Astrocyte (in vitro differentiated cells and primary cell): ENCODE measurements at regions not wholly inside any gene's neighbourhood (a gene's known extent, or its start where the extent isn't known, plus 50 kb on each side); places are given as distances from the start of the nearest gene placed in this dataset.

Source experiments
- DNase-seq: peaks from one replicate; pipeline ENCODE4 v3.0.0-alpha.2; 2010; ENCODE audit warnings: low read depth
- FAIRE-seq: peaks from 2 replicates; lab custom pipeline; 2011; peaks lifted over from hg19 to GRCh38; lab: Jason Lieb, UNC
- H2AFZ ChIP-seq: 2 replicates; pipeline ENCODE4 v1.6.0; 2012; ENCODE audit warnings: low read depth, low read length, inconsistent platforms
- H3K27ac ChIP-seq: 2 replicates; pipeline ENCODE4 v1.5.1; 2011; ENCODE audit warnings: low read depth, low read length, inconsistent platforms
- H3K27me3 ChIP-seq: 2 replicates; pipeline ENCODE4 v1.6.0; 2011; ENCODE audit warnings: low read length, inconsistent platforms; ENCODE audit not compliant: insufficient read depth
- H3K36me3 ChIP-seq: 2 replicates; pipeline ENCODE4 v1.5.1; 2011; ENCODE audit warnings: low read length, inconsistent platforms; ENCODE audit not compliant: insufficient read depth
- H3K4me1 ChIP-seq: 2 replicates; pipeline ENCODE4 v1.5.1; 2011; ENCODE audit warnings: low read length, inconsistent platforms; ENCODE audit not compliant: insufficient read depth
- H3K4me2 ChIP-seq: 2 replicates; pipeline ENCODE4 v1.6.0; 2012; ENCODE audit warnings: low read length, inconsistent platforms
- H3K4me3 ChIP-seq: 2 replicates; pipeline ENCODE4 v1.5.1; 2011; ENCODE audit warnings: low read depth, mild to moderate bottlenecking, low read length, inconsistent platforms; ENCODE audit not compliant: insufficient read depth
- H3K79me2 ChIP-seq: 2 replicates; pipeline ENCODE4 v1.6.0; 2012; ENCODE audit warnings: mild to moderate bottlenecking, low read length, inconsistent platforms; ENCODE audit not compliant: insufficient read depth
- H3K9ac ChIP-seq: 2 replicates; pipeline ENCODE4 v1.6.0; 2012; ENCODE audit warnings: mild to moderate bottlenecking, low read length, inconsistent platforms
- H3K9me3 ChIP-seq: 2 replicates; pipeline ENCODE4 v1.5.1; 2012; ENCODE audit warnings: low read depth, mild to moderate bottlenecking, low read length, inconsistent platforms; ENCODE audit not compliant: insufficient read depth
- H4K20me1 ChIP-seq: 2 replicates; pipeline ENCODE4 v1.6.0; 2012; ENCODE audit warnings: low read length, inconsistent platforms; ENCODE audit not compliant: insufficient read depth
- H3K27ac Mint-ChIP-seq: one replicate; pipeline ENCODE4 v1.8.0; 2021; ENCODE audit warnings: mild to moderate bottlenecking, mixed read lengths; ENCODE audit not compliant: unreplicated experiment
- H3K27me3 Mint-ChIP-seq: one replicate; pipeline ENCODE4 v1.8.0; 2021; ENCODE audit warnings: low read depth, mixed read lengths; ENCODE audit not compliant: unreplicated experiment
- H3K36me3 Mint-ChIP-seq: one replicate; pipeline ENCODE4 v1.8.0; 2021; ENCODE audit warnings: low read depth, mixed read lengths; ENCODE audit not compliant: unreplicated experiment
- H3K4me1 Mint-ChIP-seq: one replicate; pipeline ENCODE4 v1.8.0; 2021; ENCODE audit warnings: low read depth, mixed read lengths; ENCODE audit not compliant: unreplicated experiment
- H3K4me3 Mint-ChIP-seq: one replicate; pipeline ENCODE4 v1.8.0; 2021; ENCODE audit warnings: mild to moderate bottlenecking, moderate library complexity, mixed read lengths; ENCODE audit not compliant: unreplicated experiment
- H3K9me3 Mint-ChIP-seq: one replicate; pipeline ENCODE4 v1.8.0; 2021; ENCODE audit warnings: mild to moderate bottlenecking, mixed read lengths; ENCODE audit not compliant: unreplicated experiment
- CTCF ChIP-seq: IDR thresholded peaks from 2 replicates; pipeline ENCODE4 v1.5.1; 2011; ENCODE audit warnings: low read depth, mild to moderate bottlenecking, inconsistent platforms, low read length, moderate library complexity; ENCODE audit not compliant: insufficient read depth
- EZH2 ChIP-seq: IDR thresholded peaks from 2 replicates; pipeline ENCODE4 v1.6.1; 2012; ENCODE audit warnings: mild to moderate bottlenecking, low read length, inconsistent platforms; ENCODE audit not compliant: insufficient read depth

DNA sequence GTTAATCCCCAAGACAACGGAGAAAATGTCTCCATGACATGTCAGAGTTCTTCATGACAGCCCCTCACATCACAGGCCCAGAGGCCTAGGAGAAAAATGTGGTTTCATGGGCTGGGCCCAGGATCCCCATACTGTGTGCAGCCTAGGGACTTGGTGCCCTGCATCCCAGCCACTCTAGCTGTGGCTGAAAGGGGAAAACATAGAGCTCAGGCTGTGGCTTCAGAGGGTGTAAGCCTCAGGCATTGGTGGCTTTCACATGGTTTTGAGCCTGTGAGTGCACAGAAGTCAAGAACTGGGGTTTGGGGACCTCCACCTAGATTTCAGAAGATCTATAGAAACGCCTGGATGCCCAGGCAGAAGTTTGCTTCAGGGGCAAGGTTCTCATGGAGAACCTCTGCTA, 122.8 kb downstream of the FHL5 start:
- Mint-ChIP-seq H3K27ac (no peak overlapping the region), H3K9me3 (peaks cover 7% of the 10 kb centered on the region), H3K36me3 (no peaks in the 10 kb centered on the region), H3K27me3 (no peaks in the 10 kb centered on the region), H3K4me3 (no peak overlapping the region), H3K4me1 (no peaks in the 10 kb centered on the region)
- FAIRE-seq (no peak), DNase-seq (no peak)
- H3K27me3 ChIP-seq = no peaks in the 10 kb centered on the region
- no peak overlapping the region for H3K4me3 ChIP-seq
- no peaks in the 10 kb centered on the region for H3K79me2 ChIP-seq
- no peak overlapping the region for H3K9ac ChIP-seq
- H3K4me1 ChIP-seq = no peaks in the 10 kb centered on the region
- no peak for TF ChIP-seq CTCF
- TF ChIP-seq EZH2 = no peak
- no peak overlapping the region for H2AFZ ChIP-seq
- no peaks in the 10 kb centered on the region for H3K36me3 ChIP-seq
- no peaks in the 10 kb centered on the region for H4K20me1 ChIP-seq
- no peak overlapping the region for H3K4me2 ChIP-seq
- H3K9me3 ChIP-seq = peaks cover 4% of the 10 kb centered on the region
- no peak overlapping the region for H3K27ac ChIP-seq

DNA sequence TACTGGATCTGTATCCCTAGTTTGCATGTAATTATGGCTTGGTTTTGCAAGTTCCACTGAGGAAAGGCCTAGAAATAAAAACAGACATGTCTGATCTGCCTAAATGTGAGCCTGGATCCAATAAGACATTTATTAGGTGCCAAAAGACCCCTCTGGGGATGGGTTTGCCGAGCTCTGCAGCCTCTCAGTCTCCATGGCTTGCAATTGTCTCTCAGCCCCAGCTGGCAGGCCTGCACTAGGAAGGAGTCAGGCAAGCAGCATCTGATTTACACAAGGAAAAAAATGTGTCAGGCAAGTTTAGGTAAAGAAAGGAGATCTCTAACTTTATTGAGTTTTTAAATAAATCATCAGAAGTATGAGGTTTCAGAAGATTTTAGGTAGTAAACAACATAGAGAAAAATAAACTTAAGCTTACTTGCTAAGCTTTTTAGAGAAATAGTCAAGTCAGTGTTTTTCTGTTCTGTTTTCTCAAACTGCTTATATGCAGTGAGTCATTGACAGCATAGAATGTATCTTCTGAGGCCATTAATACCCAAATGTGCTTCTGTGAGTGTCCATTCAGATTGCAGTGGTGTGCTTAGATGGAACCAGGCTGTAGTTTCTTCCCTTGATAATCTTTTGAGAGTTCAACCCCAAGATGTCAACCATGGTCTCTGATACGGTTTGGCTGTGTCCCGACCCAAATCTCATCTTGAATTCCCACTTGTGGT, 121.0 kb downstream of the FHL5 start:
- H2AFZ ChIP-seq = no peak overlapping the region
- H3K27ac ChIP-seq = no peak overlapping the region
- H3K36me3 Mint-ChIP-seq = no peaks in the 10 kb centered on the region
- no peaks in the 10 kb centered on the region for H3K36me3 ChIP-seq
- TF ChIP-seq CTCF (no peak), EZH2 (no peak)
- H3K27me3 Mint-ChIP-seq = no peaks in the 10 kb centered on the region
- H3K4me1 Mint-ChIP-seq = no peaks in the 10 kb centered on the region
- peaks cover 2% of the 10 kb centered on the region for H3K9me3 ChIP-seq
- no peaks in the 10 kb centered on the region for H3K79me2 ChIP-seq
- no peaks in the 10 kb centered on the region for H3K27me3 ChIP-seq
- H3K4me3 ChIP-seq = no peak overlapping the region
- no peak overlapping the region for H3K27ac Mint-ChIP-seq
- FAIRE-seq (no peak), DNase-seq (no peak)
- H3K4me1 ChIP-seq = no peaks in the 10 kb centered on the region
- no peak overlapping the region for H3K4me2 ChIP-seq
- no peak overlapping the region for H3K9ac ChIP-seq
- H3K4me3 Mint-ChIP-seq = no peak overlapping the region
- H3K9me3 Mint-ChIP-seq = peaks cover 7% of the 10 kb centered on the region
- H4K20me1 ChIP-seq = no peaks in the 10 kb centered on the region

DNA sequence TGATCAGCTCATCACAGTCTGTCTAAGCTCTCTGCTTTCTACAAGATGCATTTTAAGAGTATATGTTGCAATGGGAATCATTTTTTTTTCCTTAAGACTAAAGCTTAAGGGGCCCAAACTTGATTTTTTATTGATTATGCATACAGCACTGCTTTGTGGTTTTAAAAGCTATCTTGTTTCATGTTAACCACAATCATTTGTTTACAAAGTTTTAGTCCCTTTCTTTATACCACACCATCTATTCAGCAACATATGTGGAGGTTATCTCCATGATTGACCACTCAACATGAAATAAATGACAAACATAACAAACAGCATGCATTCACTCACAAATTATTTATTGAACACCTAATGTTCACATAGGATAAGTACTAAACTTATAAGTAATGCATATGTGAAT, 119.1 kb downstream of the FHL5 start:
- Mint-ChIP-seq H3K4me3 (no peak overlapping the region), H3K9me3 (peaks cover 6% of the 10 kb centered on the region)
- H3K36me3 ChIP-seq = no peaks in the 10 kb centered on the region

More for the DNA sequence above, 119.1 kb downstream of the FHL5 start:
- H3K4me1 ChIP-seq = no peaks in the 10 kb centered on the region
- no peak overlapping the region for H3K27ac ChIP-seq
- H3K36me3 Mint-ChIP-seq = no peaks in the 10 kb centered on the region
- no peaks in the 10 kb centered on the region for H3K4me1 Mint-ChIP-seq
- H4K20me1 ChIP-seq = no peaks in the 10 kb centered on the region
- H3K79me2 ChIP-seq = no peaks in the 10 kb centered on the region
- no peak overlapping the region for H3K4me2 ChIP-seq
- no peak overlapping the region for H3K4me3 ChIP-seq
- H3K9me3 ChIP-seq = no peaks in the 10 kb centered on the region
- H2AFZ ChIP-seq = no peak overlapping the region
- no peaks in the 10 kb centered on the region for H3K27me3 ChIP-seq
- H3K27ac Mint-ChIP-seq = no peak overlapping the region
- no peak overlapping the region for H3K9ac ChIP-seq
- FAIRE-seq (no peak), DNase-seq (no peak)
- TF ChIP-seq EZH2 = no peak
- no peak for TF ChIP-seq CTCF
- no peaks in the 10 kb centered on the region for H3K27me3 Mint-ChIP-seq
